ENCODE measurements at regions not wholly inside any gene's neighbourhood (a gene's known extent, or its start where the extent isn't known, plus 50 kb on each side); places are given as distances from the start of the nearest gene placed in this dataset.

DNA sequence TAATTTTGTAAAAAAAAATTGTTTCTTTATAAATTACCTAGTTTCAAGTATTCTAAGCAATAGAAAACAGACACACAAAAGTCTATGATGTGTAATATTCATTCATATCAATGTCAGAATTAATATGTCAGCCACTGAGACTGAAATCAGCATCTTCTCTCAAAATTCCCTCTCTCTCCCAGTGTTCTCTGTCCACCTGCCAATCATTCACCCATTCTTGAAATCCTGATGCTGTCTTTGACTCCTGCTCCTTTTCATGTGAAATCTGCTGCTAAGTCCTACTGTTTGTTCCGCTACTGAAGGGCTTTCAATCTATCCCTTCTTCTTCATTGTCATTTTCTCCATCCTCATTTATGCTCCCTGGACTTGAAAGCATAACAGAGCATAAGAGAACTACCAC, 257.9 kb downstream of the SATB2 start:
- dilution Hi-C loops (cut with MboI; ENCODE audit: extremely low pct_ligation_motif_present, low sequenced_read_pairs): no loop called here
- H3K9me3 ChIP-seq (replicated peaks; ENCODE audit: control insufficient read depth, insufficient read depth, low read length): peaks cover 2% of the 10 kb centered on the region
- H4K20me1 ChIP-seq (replicated peaks; ENCODE audit: control insufficient read depth, extremely low read depth, insufficient read depth, low read length): no peaks in the 10 kb centered on the region
- ChIA-PET CTCF (no interaction called here), POLR2A (no interaction called here)
- H3K79me2 ChIP-seq (ENCODE audit: control insufficient read depth, insufficient read depth, low read length): no peaks in the 10 kb centered on the region
- no peak for FAIRE-seq
- no TSS peak for BruUV-seq (replicated peaks)
- no peaks in the 10 kb centered on the region for H3K4me1 ChIP-seq (ENCODE audit: control insufficient read depth, extremely low read depth, insufficient read depth, low read length)
- no peak overlapping the region for H2AFZ ChIP-seq (ENCODE audit: low read depth, low read length)
- DNase-seq (ENCODE audit: low read depth, low spot score): no peak
- H3K36me3 ChIP-seq (ENCODE audit: control insufficient read depth in 2 of 2, extremely low read depth in 1 of 2, insufficient read depth in 2 of 2, low read length in 2 of 2): no peaks in the 10 kb centered on the region
- intact Hi-C loops (cut with micrococcal nuclease): no loop called here
- H3K27ac ChIP-seq (ENCODE audit: insufficient read depth, low read depth, low read length): no peak overlapping the region
- H3K4me2 ChIP-seq (ENCODE audit: insufficient read depth, low read length): no peak overlapping the region
- no peak overlapping the region for H3K9ac ChIP-seq (replicated peaks; ENCODE audit: extremely low read depth, insufficient read depth, low read length)
- H3K4me3 ChIP-seq (replicated peaks in 1 of 3; ENCODE audit: insufficient read depth in 1 of 3, low read depth in 1 of 3, low read length in 3 of 3): no peak overlapping the region
- no peaks in the 10 kb centered on the region for H3K27me3 ChIP-seq (ENCODE audit: control insufficient read depth in 2 of 2, insufficient read depth in 2 of 2, low read length in 2 of 2)
- H3K9me1 ChIP-seq (replicated peaks; ENCODE audit: control insufficient read depth, extremely low read depth, insufficient read depth, low read length): no peaks in the 10 kb centered on the region
- TF ChIP-seq POLR2AphosphoS5 (IDR thresholded peaks at IDR 0.05; ENCODE audit: insufficient read depth, low read depth, low read length): no peak
- no peak for TF ChIP-seq JUN (IDR thresholded peaks at IDR 0.05; ENCODE audit: borderline replicate concordance, insufficient read depth, insufficient read length, low read depth)
- TF ChIP-seq EZH2 (IDR thresholded peaks at IDR 0.05; ENCODE audit: borderline replicate concordance, low read depth, low read length, severe bottlenecking): no peak
- TF ChIP-seq, protein P1, sequence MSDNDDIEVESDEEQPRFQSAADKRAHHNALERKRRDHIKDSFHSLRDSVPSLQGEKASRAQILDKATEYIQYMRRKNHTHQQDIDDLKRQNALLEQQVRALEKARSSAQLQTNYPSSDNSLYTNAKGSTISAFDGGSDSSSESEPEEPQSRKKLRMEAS (IDR thresholded peaks at IDR 0.05; ENCODE audit: insufficient read depth, insufficient read length): no peak
- TF ChIP-seq, protein P2, sequence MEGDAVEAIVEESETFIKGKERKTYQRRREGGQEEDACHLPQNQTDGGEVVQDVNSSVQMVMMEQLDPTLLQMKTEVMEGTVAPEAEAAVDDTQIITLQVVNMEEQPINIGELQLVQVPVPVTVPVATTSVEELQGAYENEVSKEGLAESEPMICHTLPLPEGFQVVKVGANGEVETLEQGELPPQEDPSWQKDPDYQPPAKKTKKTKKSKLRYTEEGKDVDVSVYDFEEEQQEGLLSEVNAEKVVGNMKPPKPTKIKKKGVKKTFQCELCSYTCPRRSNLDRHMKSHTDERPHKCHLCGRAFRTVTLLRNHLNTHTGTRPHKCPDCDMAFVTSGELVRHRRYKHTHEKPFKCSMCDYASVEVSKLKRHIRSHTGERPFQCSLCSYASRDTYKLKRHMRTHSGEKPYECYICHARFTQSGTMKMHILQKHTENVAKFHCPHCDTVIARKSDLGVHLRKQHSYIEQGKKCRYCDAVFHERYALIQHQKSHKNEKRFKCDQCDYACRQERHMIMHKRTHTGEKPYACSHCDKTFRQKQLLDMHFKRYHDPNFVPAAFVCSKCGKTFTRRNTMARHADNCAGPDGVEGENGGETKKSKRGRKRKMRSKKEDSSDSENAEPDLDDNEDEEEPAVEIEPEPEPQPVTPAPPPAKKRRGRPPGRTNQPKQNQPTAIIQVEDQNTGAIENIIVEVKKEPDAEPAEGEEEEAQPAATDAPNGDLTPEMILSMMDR (IDR thresholded peaks at IDR 0.05; ENCODE audit: extremely low read depth in 1 of 2, insufficient read depth in 1 of 2, low read depth in 1 of 2, low read length in 2 of 2): no peak
- no peak for TF ChIP-seq GATA2 (IDR thresholded peaks at IDR 0.05; ENCODE audit: insufficient read depth, insufficient read length, low read depth, low read length)
- no peak for TF ChIP-seq POLR2A (IDR thresholded peaks at IDR 0.05; ENCODE audit: low read depth, low read length)
- no peak for TF ChIP-seq FOS (IDR thresholded peaks at IDR 0.05; ENCODE audit: borderline replicate concordance, insufficient read depth, low read length)
- no peak for TF ChIP-seq MYC (IDR thresholded peaks at IDR 0.05; ENCODE audit: low read depth, low read length)
